A673 (cell line): ENCODE measurements at regions not wholly inside any gene's neighbourhood (a gene's known extent, or its start where the extent isn't known, plus 50 kb on each side); places are given as distances from the start of the nearest gene placed in this dataset.

Source experiments
- EZH2 ChIP-seq: fragments of 200-600 bp; sonication (generic); IDR thresholded peaks from 2 replicates; pipeline ENCODE4 v1.6.1; 2017; ENCODE audit warnings: borderline replicate concordance, low read depth, mild to moderate bottlenecking, mixed read lengths, antibody characterized with exemption, low read length; ENCODE audit not compliant: poor library complexity, severe bottlenecking
- TF ChIP-seq, protein P1 (sequence below): fragments of 300-800, 200-600 bp; sonication (generic); conservative IDR thresholded peaks from 2 replicates; pipeline ENCODE4 v1.5.1; 2017; ENCODE audit warnings: low read depth, mild to moderate bottlenecking, antibody characterized with exemption, low read length, moderate library complexity, mixed read lengths

DNA sequence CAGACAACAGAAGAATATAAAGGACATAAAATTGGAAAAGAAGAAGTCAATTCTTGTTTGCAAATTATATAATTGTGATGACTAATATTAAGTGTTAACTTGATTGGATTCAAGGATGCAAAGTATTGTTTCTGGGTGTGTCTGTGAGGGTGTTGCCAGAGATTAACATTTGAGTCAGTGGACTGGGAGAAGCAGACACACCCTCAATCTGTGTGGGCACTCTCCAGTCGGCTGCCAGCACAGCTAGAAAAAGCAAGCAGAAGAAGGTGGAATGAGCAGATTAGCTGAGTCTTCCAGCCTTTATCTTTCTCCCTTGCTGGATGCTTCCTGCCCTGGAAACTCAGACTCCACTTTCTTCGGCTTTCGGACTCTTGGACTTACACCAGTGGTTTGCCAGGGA is 51.7 kb downstream of the UBE2NL start:
- TF ChIP-seq, protein P1, sequence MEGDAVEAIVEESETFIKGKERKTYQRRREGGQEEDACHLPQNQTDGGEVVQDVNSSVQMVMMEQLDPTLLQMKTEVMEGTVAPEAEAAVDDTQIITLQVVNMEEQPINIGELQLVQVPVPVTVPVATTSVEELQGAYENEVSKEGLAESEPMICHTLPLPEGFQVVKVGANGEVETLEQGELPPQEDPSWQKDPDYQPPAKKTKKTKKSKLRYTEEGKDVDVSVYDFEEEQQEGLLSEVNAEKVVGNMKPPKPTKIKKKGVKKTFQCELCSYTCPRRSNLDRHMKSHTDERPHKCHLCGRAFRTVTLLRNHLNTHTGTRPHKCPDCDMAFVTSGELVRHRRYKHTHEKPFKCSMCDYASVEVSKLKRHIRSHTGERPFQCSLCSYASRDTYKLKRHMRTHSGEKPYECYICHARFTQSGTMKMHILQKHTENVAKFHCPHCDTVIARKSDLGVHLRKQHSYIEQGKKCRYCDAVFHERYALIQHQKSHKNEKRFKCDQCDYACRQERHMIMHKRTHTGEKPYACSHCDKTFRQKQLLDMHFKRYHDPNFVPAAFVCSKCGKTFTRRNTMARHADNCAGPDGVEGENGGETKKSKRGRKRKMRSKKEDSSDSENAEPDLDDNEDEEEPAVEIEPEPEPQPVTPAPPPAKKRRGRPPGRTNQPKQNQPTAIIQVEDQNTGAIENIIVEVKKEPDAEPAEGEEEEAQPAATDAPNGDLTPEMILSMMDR = no peak
- TF ChIP-seq EZH2 = no peak
